Astrocyte (in vitro differentiated cells and primary cell): ENCODE measurements at regions not wholly inside any gene's neighbourhood (a gene's known extent, or its start where the extent isn't known, plus 50 kb on each side); places are given as distances from the start of the nearest gene placed in this dataset.

Experiments used
- DNase-seq: peaks from one replicate; pipeline ENCODE4 v3.0.0-alpha.2; 2010; ENCODE audit warnings: low read depth
- FAIRE-seq: peaks from 2 replicates; lab custom pipeline; 2011; peaks lifted over from hg19 to GRCh38; lab: Jason Lieb, UNC
- H2AFZ ChIP-seq: 2 replicates; pipeline ENCODE4 v1.6.0; 2012; ENCODE audit warnings: low read depth, low read length, inconsistent platforms
- H3K27ac ChIP-seq: 2 replicates; pipeline ENCODE4 v1.5.1; 2011; ENCODE audit warnings: low read depth, low read length, inconsistent platforms
- H3K27me3 ChIP-seq: 2 replicates; pipeline ENCODE4 v1.6.0; 2011; ENCODE audit warnings: low read length, inconsistent platforms; ENCODE audit not compliant: insufficient read depth
- H3K36me3 ChIP-seq: 2 replicates; pipeline ENCODE4 v1.5.1; 2011; ENCODE audit warnings: low read length, inconsistent platforms; ENCODE audit not compliant: insufficient read depth
- H3K4me1 ChIP-seq: 2 replicates; pipeline ENCODE4 v1.5.1; 2011; ENCODE audit warnings: low read length, inconsistent platforms; ENCODE audit not compliant: insufficient read depth
- H3K4me2 ChIP-seq: 2 replicates; pipeline ENCODE4 v1.6.0; 2012; ENCODE audit warnings: low read length, inconsistent platforms
- H3K4me3 ChIP-seq: 2 replicates; pipeline ENCODE4 v1.5.1; 2011; ENCODE audit warnings: low read depth, mild to moderate bottlenecking, low read length, inconsistent platforms; ENCODE audit not compliant: insufficient read depth
- H3K79me2 ChIP-seq: 2 replicates; pipeline ENCODE4 v1.6.0; 2012; ENCODE audit warnings: mild to moderate bottlenecking, low read length, inconsistent platforms; ENCODE audit not compliant: insufficient read depth
- H3K9ac ChIP-seq: 2 replicates; pipeline ENCODE4 v1.6.0; 2012; ENCODE audit warnings: mild to moderate bottlenecking, low read length, inconsistent platforms
- H3K9me3 ChIP-seq: 2 replicates; pipeline ENCODE4 v1.5.1; 2012; ENCODE audit warnings: low read depth, mild to moderate bottlenecking, low read length, inconsistent platforms; ENCODE audit not compliant: insufficient read depth
- H4K20me1 ChIP-seq: 2 replicates; pipeline ENCODE4 v1.6.0; 2012; ENCODE audit warnings: low read length, inconsistent platforms; ENCODE audit not compliant: insufficient read depth
- H3K27ac Mint-ChIP-seq: one replicate; pipeline ENCODE4 v1.8.0; 2021; ENCODE audit warnings: mild to moderate bottlenecking, mixed read lengths; ENCODE audit not compliant: unreplicated experiment
- H3K27me3 Mint-ChIP-seq: one replicate; pipeline ENCODE4 v1.8.0; 2021; ENCODE audit warnings: low read depth, mixed read lengths; ENCODE audit not compliant: unreplicated experiment
- H3K36me3 Mint-ChIP-seq: one replicate; pipeline ENCODE4 v1.8.0; 2021; ENCODE audit warnings: low read depth, mixed read lengths; ENCODE audit not compliant: unreplicated experiment
- H3K4me1 Mint-ChIP-seq: one replicate; pipeline ENCODE4 v1.8.0; 2021; ENCODE audit warnings: low read depth, mixed read lengths; ENCODE audit not compliant: unreplicated experiment
- H3K4me3 Mint-ChIP-seq: one replicate; pipeline ENCODE4 v1.8.0; 2021; ENCODE audit warnings: mild to moderate bottlenecking, moderate library complexity, mixed read lengths; ENCODE audit not compliant: unreplicated experiment
- H3K9me3 Mint-ChIP-seq: one replicate; pipeline ENCODE4 v1.8.0; 2021; ENCODE audit warnings: mild to moderate bottlenecking, mixed read lengths; ENCODE audit not compliant: unreplicated experiment
- EZH2 ChIP-seq: IDR thresholded peaks from 2 replicates; pipeline ENCODE4 v1.6.1; 2012; ENCODE audit warnings: mild to moderate bottlenecking, low read length, inconsistent platforms; ENCODE audit not compliant: insufficient read depth
- TF ChIP-seq, protein P1 (sequence below): IDR thresholded peaks from 2 replicates; pipeline ENCODE4 v1.5.1; 2011; ENCODE audit warnings: low read depth, mild to moderate bottlenecking, inconsistent platforms, low read length, moderate library complexity; ENCODE audit not compliant: insufficient read depth

GRCh38 chr20:43833511-43834395 lies 80.9 kb upstream of the TOX2 start:
- Histone ChIP-seq H3K79me2 (no peaks in the 10 kb centered on the region), H3K9ac (no peak overlapping the region), H3K27ac (no peak overlapping the region), H3K9me3 (peaks cover 4% of the 10 kb centered on the region), H2AFZ (no peak overlapping the region), H3K36me3 (no peaks in the 10 kb centered on the region), H3K27me3 (peaks cover 6% of the 10 kb centered on the region), H3K4me2 (no peak overlapping the region), H3K4me3 (no peak overlapping the region), H4K20me1 (no peaks in the 10 kb centered on the region), H3K4me1 (no peaks in the 10 kb centered on the region)
- FAIRE-seq = no peak
- no peak for TF ChIP-seq EZH2
- TF ChIP-seq, protein P1, sequence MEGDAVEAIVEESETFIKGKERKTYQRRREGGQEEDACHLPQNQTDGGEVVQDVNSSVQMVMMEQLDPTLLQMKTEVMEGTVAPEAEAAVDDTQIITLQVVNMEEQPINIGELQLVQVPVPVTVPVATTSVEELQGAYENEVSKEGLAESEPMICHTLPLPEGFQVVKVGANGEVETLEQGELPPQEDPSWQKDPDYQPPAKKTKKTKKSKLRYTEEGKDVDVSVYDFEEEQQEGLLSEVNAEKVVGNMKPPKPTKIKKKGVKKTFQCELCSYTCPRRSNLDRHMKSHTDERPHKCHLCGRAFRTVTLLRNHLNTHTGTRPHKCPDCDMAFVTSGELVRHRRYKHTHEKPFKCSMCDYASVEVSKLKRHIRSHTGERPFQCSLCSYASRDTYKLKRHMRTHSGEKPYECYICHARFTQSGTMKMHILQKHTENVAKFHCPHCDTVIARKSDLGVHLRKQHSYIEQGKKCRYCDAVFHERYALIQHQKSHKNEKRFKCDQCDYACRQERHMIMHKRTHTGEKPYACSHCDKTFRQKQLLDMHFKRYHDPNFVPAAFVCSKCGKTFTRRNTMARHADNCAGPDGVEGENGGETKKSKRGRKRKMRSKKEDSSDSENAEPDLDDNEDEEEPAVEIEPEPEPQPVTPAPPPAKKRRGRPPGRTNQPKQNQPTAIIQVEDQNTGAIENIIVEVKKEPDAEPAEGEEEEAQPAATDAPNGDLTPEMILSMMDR = no peak
- no peak for DNase-seq
- H3K9me3 Mint-ChIP-seq = peaks cover 7% of the 10 kb centered on the region
- no peaks in the 10 kb centered on the region for H3K4me1 Mint-ChIP-seq
- no peak overlapping the region for H3K27ac Mint-ChIP-seq
- H3K4me3 Mint-ChIP-seq = no peak overlapping the region
- H3K36me3 Mint-ChIP-seq = peaks cover 2% of the 10 kb centered on the region
- H3K27me3 Mint-ChIP-seq = peaks cover 64% of the 10 kb centered on the region

DNA sequence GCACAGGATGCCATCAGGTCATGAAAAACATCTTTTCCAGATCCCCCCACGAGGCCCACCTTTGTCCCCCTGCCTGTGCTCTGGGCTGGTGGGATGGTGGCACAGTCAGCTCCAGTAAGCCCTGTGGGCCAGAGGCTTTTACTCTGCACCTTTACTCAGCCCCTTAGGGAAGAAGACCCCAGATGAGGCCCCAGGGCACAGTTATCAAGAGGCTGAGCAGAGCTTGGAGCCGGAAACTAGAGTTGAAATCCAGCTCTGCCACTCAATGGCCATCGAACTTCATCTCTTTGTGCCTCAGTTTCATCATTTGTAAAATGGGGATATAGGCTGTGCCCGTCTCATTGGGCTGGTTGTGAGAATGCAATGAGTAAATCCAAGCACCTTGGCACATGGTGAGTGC lies 81.7 kb upstream of the TOX2 start:
- Mint-ChIP-seq H3K27ac (no peak overlapping the region), H3K36me3 (peaks cover 2% of the 10 kb centered on the region), H3K4me1 (no peaks in the 10 kb centered on the region), H3K27me3 (peaks cover 72% of the 10 kb centered on the region), H3K4me3 (no peak overlapping the region), H3K9me3 (peaks cover 9% of the 10 kb centered on the region)
- Histone ChIP-seq H3K9me3 (peaks cover 4% of the 10 kb centered on the region), H3K4me3 (no peak overlapping the region), H3K36me3 (no peaks in the 10 kb centered on the region), H3K4me2 (no peak overlapping the region), H4K20me1 (no peaks in the 10 kb centered on the region), H2AFZ (no peak overlapping the region), H3K9ac (no peak overlapping the region), H3K27ac (no peak overlapping the region), H3K4me1 (no peaks in the 10 kb centered on the region), H3K27me3 (peaks cover 6% of the 10 kb centered on the region), H3K79me2 (no peaks in the 10 kb centered on the region)
- no peak for DNase-seq
- FAIRE-seq = no peak
- TF ChIP-seq, protein P1 = no peak
- no peak for TF ChIP-seq EZH2
